BLaER1 treated with 17β-estradiol and CSF1 and Interleukin-3, amounts not matched to agents 10 nM and 100 nM (cell line): ENCODE measurements at regions not wholly inside any gene's neighbourhood (a gene's known extent, or its start where the extent isn't known, plus 50 kb on each side); places are given as distances from the start of the nearest gene placed in this dataset.

Experiments used
- H3K27ac ChIP-seq, 11 experiments: shearing (Covaris generic); formaldehyde crosslinking; 2 replicates each; pipeline ENCODE4 v1.8.1; 2022
- H3K27me3 ChIP-seq, 11 experiments: shearing (Covaris generic); formaldehyde crosslinking; 2 replicates each; pipeline ENCODE4 v1.8.1; 2022
- H3K36me3 ChIP-seq, 11 experiments: shearing (Covaris generic); formaldehyde crosslinking; 2 replicates each; pipeline ENCODE4 v1.8.1; 2022
- H3K4me1 ChIP-seq, 10 experiments: shearing (Covaris generic); formaldehyde crosslinking; 2 replicates each; pipeline ENCODE4 v1.8.1; 2022
- H3K4me2 ChIP-seq, 11 experiments: shearing (Covaris generic); formaldehyde crosslinking; 2 replicates each; pipeline ENCODE4 v1.8.1; 2022
- H3K4me3 ChIP-seq, 10 experiments: shearing (Covaris generic); formaldehyde crosslinking; 2 replicates each; pipeline ENCODE4 v1.8.1; 2022
- H3K9ac ChIP-seq, 11 experiments: shearing (Covaris generic); formaldehyde crosslinking; 2 replicates each; pipeline ENCODE4 v1.8.1; 2022
- H3K9me3 ChIP-seq, 11 experiments: shearing (Covaris generic); formaldehyde crosslinking; replicated peaks in 1 of 11; 2 replicates each; pipeline ENCODE4 v1.8.1; 2022
- H4K20me1 ChIP-seq, 11 experiments: shearing (Covaris generic); formaldehyde crosslinking; 2 replicates each; pipeline ENCODE4 v1.8.1; 2022
- Cebpa-rat ChIP-seq, 11 experiments: shearing (Covaris generic); IDR thresholded peaks; 2 replicates each; pipeline ENCODE4 v1.8.1; 2022

GRCh38 chr5:2240118-2240904 lies 357.6 kb upstream of the IRX4 start:
- Histone ChIP-seq H3K4me3 (no peak overlapping the region), H3K27me3 (no peaks in the 10 kb centered on the region), H3K9ac (no peak overlapping the region), H4K20me1 (no peaks in the 10 kb centered on the region), H3K36me3 (no peaks in the 10 kb centered on the region), H3K9me3 (peaks cover 10 to 28% (median 21%) of the 10 kb centered on the region in 11 experiments), H3K4me2 (no peak overlapping the region), H3K27ac (no peak overlapping the region), H3K4me1 (peaks cover 0 to 16% (median 12%) of the 10 kb centered on the region in 10 experiments; a peak in 14 of 20 replicates)
- TF ChIP-seq Cebpa-rat (IDR thresholded peaks at IDR 0.05), result no peak

- no peak for TF ChIP-seq Cebpa-rat (IDR thresholded peaks at IDR 0.05)
- H4K20me1 ChIP-seq, result no peaks in the 10 kb centered on the region
- H3K4me2 ChIP-seq, result no peak overlapping the region
- H3K27me3 ChIP-seq, result no peaks in the 10 kb centered on the region
- H3K9ac ChIP-seq, result no peak overlapping the region
- no peaks in the 10 kb centered on the region for H3K36me3 ChIP-seq
- H3K4me1 ChIP-seq, result peaks cover 0 to 16% (median 12%) of the 10 kb centered on the region in 10 experiments; a peak in 14 of 20 replicates
- H3K27ac ChIP-seq, result peak overlapping the region in 1 of 11 experiments; percentile 23; a peak in 1 of 22 replicates
- no peak overlapping the region for H3K4me3 ChIP-seq
- H3K9me3 ChIP-seq, result peaks cover 19 to 38% (median 28%) of the 10 kb centered on the region in 11 experiments
Observed at GRCh38 chr5:2239201-2239910, 356.6 kb upstream of the IRX4 start.

- Histone ChIP-seq H3K4me1 (peaks cover 0 to 16% (median 12%) of the 10 kb centered on the region in 10 experiments; a peak in 14 of 20 replicates), H3K4me3 (no peak overlapping the region), H3K27ac (peak overlapping the region in 1 of 11 experiments; percentile 23; a peak in 1 of 22 replicates), H3K9ac (no peak overlapping the region), H3K9me3 (peaks cover 25 to 44% (median 34%) of the 10 kb centered on the region in 11 experiments), H3K36me3 (no peaks in the 10 kb centered on the region), H3K4me2 (no peak overlapping the region), H4K20me1 (no peaks in the 10 kb centered on the region), H3K27me3 (no peaks in the 10 kb centered on the region)
- TF ChIP-seq Cebpa-rat (IDR thresholded peaks at IDR 0.05), result no peak
Observed at GRCh38 chr5:2238732-2239131, 356.0 kb upstream of the IRX4 start.

- Histone ChIP-seq H3K9ac (no peak overlapping the region), H3K4me1 (peaks cover 0 to 6% (median 0%) of the 10 kb centered on the region in 10 experiments; a peak in 2 of 20 replicates), H3K36me3 (no peaks in the 10 kb centered on the region), H3K4me2 (peak overlapping the region in 2 of 11 experiments; percentile 5 to 14; a peak in 1 of 22 replicates), H3K27ac (no peak overlapping the region), H4K20me1 (no peaks in the 10 kb centered on the region), H3K9me3 (no peaks in the 10 kb centered on the region), H3K27me3 (no peaks in the 10 kb centered on the region), H3K4me3 (no peak overlapping the region)
- TF ChIP-seq Cebpa-rat (IDR thresholded peaks at IDR 0.05), result no peak
Observed at GRCh38 chr5:2227433-2227832, 344.7 kb upstream of the IRX4 start.

- H3K4me1 ChIP-seq, result peaks cover 0 to 6% (median 0%) of the 10 kb centered on the region in 10 experiments; a peak in 2 of 20 replicates
- no peaks in the 10 kb centered on the region for H4K20me1 ChIP-seq
Observed at GRCh38 chr5:2224689-2225088, 342.0 kb upstream of the IRX4 start.

GRCh38 chr5:2223303-2223702 lies 340.6 kb upstream of the IRX4 start:
- Histone ChIP-seq H3K27me3 (no peaks in the 10 kb centered on the region), H3K36me3 (no peaks in the 10 kb centered on the region)
- no peak for TF ChIP-seq Cebpa-rat (IDR thresholded peaks at IDR 0.05)

More at GRCh38 chr5:2224689-2225088, 342.0 kb upstream of the IRX4 start:
- H3K9ac ChIP-seq, result no peak overlapping the region
- H3K27ac ChIP-seq, result no peak overlapping the region
- no peak for TF ChIP-seq Cebpa-rat (IDR thresholded peaks at IDR 0.05)
- no peaks in the 10 kb centered on the region for H3K36me3 ChIP-seq
- no peak overlapping the region for H3K4me3 ChIP-seq
- H3K27me3 ChIP-seq, result no peaks in the 10 kb centered on the region
- no peak overlapping the region for H3K4me2 ChIP-seq
- H3K9me3 ChIP-seq, result peaks cover 0 to 15% (median 11%) of the 10 kb centered on the region in 11 experiments; a peak in 15 of 22 replicates

GRCh38 chr5:2222246-2222992 lies 339.7 kb upstream of the IRX4 start:
- Histone ChIP-seq H3K4me1 (peaks cover 0 to 1% (median 0%) of the 10 kb centered on the region in 10 experiments; a peak in 1 of 20 replicates), H3K4me2 (no peak overlapping the region), H3K27ac (no peak overlapping the region), H4K20me1 (no peaks in the 10 kb centered on the region), H3K27me3 (no peaks in the 10 kb centered on the region), H3K9me3 (peaks cover 0 to 15% (median 11%) of the 10 kb centered on the region in 11 experiments; a peak in 15 of 22 replicates), H3K36me3 (no peaks in the 10 kb centered on the region), H3K9ac (no peak overlapping the region), H3K4me3 (no peak overlapping the region)
- no peak for TF ChIP-seq Cebpa-rat (IDR thresholded peaks at IDR 0.05)

More at GRCh38 chr5:2223303-2223702, 340.6 kb upstream of the IRX4 start:
- Histone ChIP-seq H3K4me3 (no peak overlapping the region), H3K27ac (no peak overlapping the region), H4K20me1 (no peaks in the 10 kb centered on the region), H3K4me2 (no peak overlapping the region), H3K4me1 (peaks cover 0 to 6% (median 0%) of the 10 kb centered on the region in 10 experiments; a peak in 2 of 20 replicates), H3K9me3 (peaks cover 0 to 15% (median 11%) of the 10 kb centered on the region in 11 experiments; a peak in 15 of 22 replicates), H3K9ac (no peak overlapping the region)

- H3K9me3 ChIP-seq, result peaks cover 0 to 15% (median 11%) of the 10 kb centered on the region in 11 experiments; a peak in 15 of 22 replicates
- H3K27me3 ChIP-seq, result no peaks in the 10 kb centered on the region
- no peaks in the 10 kb centered on the region for H4K20me1 ChIP-seq
- no peak overlapping the region for H3K9ac ChIP-seq
- TF ChIP-seq Cebpa-rat (IDR thresholded peaks at IDR 0.05), result no peak
- no peak overlapping the region for H3K27ac ChIP-seq
- H3K4me1 ChIP-seq, result no peaks in the 10 kb centered on the region
- no peaks in the 10 kb centered on the region for H3K36me3 ChIP-seq
- H3K4me3 ChIP-seq, result no peak overlapping the region
- no peak overlapping the region for H3K4me2 ChIP-seq
Observed at GRCh38 chr5:2221450-2221849, 338.7 kb upstream of the IRX4 start.
